ENCODE measurements at regions not wholly inside any gene's neighbourhood (a gene's known extent, or its start where the extent isn't known, plus 50 kb on each side); places are given as distances from the start of the nearest gene placed in this dataset.

DNA sequence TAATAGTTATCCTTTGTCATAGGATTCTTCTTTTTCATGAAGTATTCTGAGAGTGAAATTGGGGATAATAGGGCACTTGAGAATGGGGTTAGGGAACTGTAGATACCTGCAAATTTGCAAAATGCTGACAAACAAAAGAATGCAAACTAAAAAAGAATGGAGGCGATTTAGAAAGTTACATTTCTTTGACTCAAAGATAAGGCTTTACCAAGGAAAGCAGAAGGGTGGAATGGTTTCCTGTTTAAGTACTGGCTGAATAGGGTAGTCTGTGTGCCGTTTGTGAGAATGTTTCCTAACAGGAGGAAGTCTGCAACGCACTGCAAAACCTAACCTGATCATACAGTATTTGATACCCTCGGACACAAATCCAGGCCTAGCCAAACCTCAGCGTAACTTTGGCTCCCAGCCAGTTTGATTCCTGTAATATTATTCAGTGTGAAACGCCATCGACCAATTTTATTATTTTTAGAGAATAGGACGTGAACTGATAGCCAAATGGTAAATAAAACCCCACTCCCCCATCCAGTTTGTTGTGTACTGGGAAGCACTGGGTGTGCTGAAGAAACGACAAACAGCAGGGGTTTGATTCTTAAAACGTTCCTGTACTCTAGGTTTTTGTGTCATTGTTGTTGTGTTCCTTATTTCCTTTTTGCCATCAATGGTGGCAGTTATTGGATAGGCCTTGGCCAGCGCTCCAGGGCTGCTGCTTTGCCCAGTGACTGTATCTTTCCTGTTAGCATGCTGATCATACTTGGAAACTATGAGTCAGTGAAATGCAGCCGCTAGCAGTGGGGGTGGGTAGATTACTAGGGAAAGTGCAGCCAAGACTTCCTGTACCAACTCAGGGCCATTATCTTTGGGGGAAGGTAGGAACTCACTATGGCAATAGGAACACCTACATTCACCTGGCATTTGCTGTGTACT lies 148.0 kb upstream of the TBL1XR1 start (continued):
- no peak for TF ChIP-seq ZBTB42 (CRISPR knock-in tag; IDR thresholded peaks at IDR 0.05)
- TF ChIP-seq HMG20B (CRISPR knock-in tag; conservative IDR thresholded peaks at IDR 0.05), result no peak
- no peak for TF ChIP-seq ZNF564 (CRISPR knock-in tag; IDR thresholded peaks at IDR 0.05)
- TF ChIP-seq SIN3B (IDR thresholded peaks at IDR 0.05; ENCODE audit: low read length), result no peak
- TF ChIP-seq RAD51 (IDR thresholded peaks at IDR 0.05; ENCODE audit: borderline replicate concordance), result no peak
- no peak for TF ChIP-seq ZNF775 (CRISPR knock-in tag; IDR thresholded peaks at IDR 0.05; ENCODE audit: borderline replicate concordance)
- TF ChIP-seq, protein P1, sequence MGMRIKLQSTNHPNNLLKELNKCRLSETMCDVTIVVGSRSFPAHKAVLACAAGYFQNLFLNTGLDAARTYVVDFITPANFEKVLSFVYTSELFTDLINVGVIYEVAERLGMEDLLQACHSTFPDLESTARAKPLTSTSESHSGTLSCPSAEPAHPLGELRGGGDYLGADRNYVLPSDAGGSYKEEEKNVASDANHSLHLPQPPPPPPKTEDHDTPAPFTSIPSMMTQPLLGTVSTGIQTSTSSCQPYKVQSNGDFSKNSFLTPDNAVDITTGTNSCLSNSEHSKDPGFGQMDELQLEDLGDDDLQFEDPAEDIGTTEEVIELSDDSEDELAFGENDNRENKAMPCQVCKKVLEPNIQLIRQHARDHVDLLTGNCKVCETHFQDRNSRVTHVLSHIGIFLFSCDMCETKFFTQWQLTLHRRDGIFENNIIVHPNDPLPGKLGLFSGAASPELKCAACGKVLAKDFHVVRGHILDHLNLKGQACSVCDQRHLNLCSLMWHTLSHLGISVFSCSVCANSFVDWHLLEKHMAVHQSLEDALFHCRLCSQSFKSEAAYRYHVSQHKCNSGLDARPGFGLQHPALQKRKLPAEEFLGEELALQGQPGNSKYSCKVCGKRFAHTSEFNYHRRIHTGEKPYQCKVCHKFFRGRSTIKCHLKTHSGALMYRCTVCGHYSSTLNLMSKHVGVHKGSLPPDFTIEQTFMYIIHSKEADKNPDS (CRISPR knock-in tag; IDR thresholded peaks at IDR 0.05), result no peak
- TF ChIP-seq, protein P2, sequence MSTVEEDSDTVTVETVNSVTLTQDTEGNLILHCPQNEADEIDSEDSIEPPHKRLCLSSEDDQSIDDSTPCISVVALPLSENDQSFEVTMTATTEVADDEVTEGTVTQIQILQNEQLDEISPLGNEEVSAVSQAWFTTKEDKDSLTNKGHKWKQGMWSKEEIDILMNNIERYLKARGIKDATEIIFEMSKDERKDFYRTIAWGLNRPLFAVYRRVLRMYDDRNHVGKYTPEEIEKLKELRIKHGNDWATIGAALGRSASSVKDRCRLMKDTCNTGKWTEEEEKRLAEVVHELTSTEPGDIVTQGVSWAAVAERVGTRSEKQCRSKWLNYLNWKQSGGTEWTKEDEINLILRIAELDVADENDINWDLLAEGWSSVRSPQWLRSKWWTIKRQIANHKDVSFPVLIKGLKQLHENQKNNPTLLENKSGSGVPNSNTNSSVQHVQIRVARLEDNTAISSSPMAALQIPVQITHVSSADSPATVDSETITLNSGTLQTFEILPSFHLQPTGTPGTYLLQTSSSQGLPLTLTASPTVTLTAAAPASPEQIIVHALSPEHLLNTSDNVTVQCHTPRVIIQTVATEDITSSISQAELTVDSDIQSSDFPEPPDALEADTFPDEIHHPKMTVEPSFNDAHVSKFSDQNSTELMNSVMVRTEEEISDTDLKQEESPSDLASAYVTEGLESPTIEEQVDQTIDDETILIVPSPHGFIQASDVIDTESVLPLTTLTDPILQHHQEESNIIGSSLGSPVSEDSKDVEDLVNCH (CRISPR knock-in tag; IDR thresholded peaks at IDR 0.05), result no peak
- TF ChIP-seq TCF7 (IDR thresholded peaks at IDR 0.05; ENCODE audit: low read depth), result no peak
- TF ChIP-seq NRL (CRISPR knock-in tag; IDR thresholded peaks at IDR 0.05; ENCODE audit: borderline replicate concordance), result no peak
- TF ChIP-seq ZNF431 (CRISPR knock-in tag; IDR thresholded peaks at IDR 0.05; ENCODE audit: borderline replicate concordance, low read depth), result no peak
- TF ChIP-seq, protein P3, sequence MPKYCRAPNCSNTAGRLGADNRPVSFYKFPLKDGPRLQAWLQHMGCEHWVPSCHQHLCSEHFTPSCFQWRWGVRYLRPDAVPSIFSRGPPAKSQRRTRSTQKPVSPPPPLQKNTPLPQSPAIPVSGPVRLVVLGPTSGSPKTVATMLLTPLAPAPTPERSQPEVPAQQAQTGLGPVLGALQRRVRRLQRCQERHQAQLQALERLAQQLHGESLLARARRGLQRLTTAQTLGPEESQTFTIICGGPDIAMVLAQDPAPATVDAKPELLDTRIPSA (CRISPR knock-in tag; IDR thresholded peaks at IDR 0.05; ENCODE audit: borderline replicate concordance), result no peak
- no peak for TF ChIP-seq PHF20 (CRISPR knock-in tag; IDR thresholded peaks at IDR 0.05)
- peak; percentile 97 for TF ChIP-seq FOSL2 (CRISPR knock-in tag; IDR thresholded peaks at IDR 0.05)
- no peak for TF ChIP-seq NFATC3 (CRISPR knock-in tag; IDR thresholded peaks at IDR 0.05)
- TF ChIP-seq RNF2 (conservative IDR thresholded peaks at IDR 0.05; ENCODE audit: low read depth), result no peak
- no peak for TF ChIP-seq SCMH1 (CRISPR knock-in tag; IDR thresholded peaks at IDR 0.05; ENCODE audit: borderline replicate concordance)
- peak; percentile 67 for TF ChIP-seq MED1 (CRISPR knock-in tag; IDR thresholded peaks at IDR 0.05)
- no peak for TF ChIP-seq TRIM24 (CRISPR knock-in tag; IDR thresholded peaks at IDR 0.05)
- TF ChIP-seq ARNT2 (CRISPR knock-in tag; IDR thresholded peaks at IDR 0.05; ENCODE audit: low read depth), result no peak
- TF ChIP-seq SNAPC2 (CRISPR knock-in tag; IDR thresholded peaks at IDR 0.05), result no peak
- TF ChIP-seq, protein P4, sequence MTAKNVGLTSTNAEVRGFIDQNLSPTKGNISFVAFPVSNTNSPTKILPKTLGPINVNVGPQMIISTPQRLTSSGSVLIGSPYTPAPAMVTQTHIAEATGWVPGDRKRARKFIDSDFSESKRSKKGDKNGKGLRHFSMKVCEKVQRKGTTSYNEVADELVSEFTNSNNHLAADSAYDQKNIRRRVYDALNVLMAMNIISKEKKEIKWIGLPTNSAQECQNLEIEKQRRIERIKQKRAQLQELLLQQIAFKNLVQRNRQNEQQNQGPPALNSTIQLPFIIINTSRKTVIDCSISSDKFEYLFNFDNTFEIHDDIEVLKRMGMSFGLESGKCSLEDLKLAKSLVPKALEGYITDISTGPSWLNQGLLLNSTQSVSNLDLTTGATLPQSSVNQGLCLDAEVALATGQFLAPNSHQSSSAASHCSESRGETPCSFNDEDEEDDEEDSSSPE (CRISPR knock-in tag; IDR thresholded peaks at IDR 0.05), result no peak
- TF ChIP-seq, protein P5, sequence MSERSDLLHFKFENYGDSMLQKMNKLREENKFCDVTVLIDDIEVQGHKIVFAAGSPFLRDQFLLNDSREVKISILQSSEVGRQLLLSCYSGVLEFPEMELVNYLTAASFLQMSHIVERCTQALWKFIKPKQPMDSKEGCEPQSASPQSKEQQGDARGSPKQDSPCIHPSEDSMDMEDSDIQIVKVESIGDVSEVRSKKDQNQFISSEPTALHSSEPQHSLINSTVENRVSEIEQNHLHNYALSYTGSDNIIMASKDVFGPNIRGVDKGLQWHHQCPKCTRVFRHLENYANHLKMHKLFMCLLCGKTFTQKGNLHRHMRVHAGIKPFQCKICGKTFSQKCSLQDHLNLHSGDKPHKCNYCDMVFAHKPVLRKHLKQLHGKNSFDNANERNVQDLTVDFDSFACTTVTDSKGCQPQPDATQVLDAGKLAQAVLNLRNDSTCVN (CRISPR knock-in tag; IDR thresholded peaks at IDR 0.05; ENCODE audit: borderline replicate concordance), result no peak
- no peak for TF ChIP-seq YEATS4 (CRISPR knock-in tag; IDR thresholded peaks at IDR 0.05; ENCODE audit: borderline replicate concordance)
